ENCODE measurements at regions not wholly inside any gene's neighbourhood (a gene's known extent, or its start where the extent isn't known, plus 50 kb on each side); places are given as distances from the start of the nearest gene placed in this dataset.

DNA sequence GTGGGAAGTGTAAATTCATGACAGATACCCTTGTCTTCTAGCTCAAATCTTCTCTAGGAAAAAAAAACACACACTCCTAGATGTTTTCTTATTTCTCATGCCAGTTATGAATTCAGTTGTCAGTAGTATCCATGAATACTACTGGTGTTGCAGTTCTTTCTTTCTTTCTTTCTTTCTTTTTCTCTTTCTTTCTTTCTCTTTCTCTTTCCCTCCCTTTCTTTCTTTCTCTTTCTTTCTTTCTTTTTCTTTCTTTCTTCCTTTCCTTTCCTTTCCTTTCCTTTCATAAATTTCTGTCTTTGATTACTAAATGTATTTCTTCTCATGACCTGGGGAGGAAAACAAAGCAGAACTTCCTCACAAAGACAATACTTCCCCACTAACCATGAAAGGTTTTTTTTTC lies 253.8 kb downstream of the PCDH7 start:
- H3K27me3 ChIP-seq (ENCODE audit: low read depth, low read length) = no peaks in the 10 kb centered on the region
- no peak overlapping the region for H3K27ac ChIP-seq (ENCODE audit: low read length)
- no peaks in the 10 kb centered on the region for H3K36me3 ChIP-seq (ENCODE audit: control insufficient read depth in 1 of 2, insufficient read depth in 2 of 2, low read length in 2 of 2)
- H3K9me3 ChIP-seq (ENCODE audit: control insufficient read depth in 1 of 2, low read length in 2 of 2) = no peaks in the 10 kb centered on the region
- H3K4me3 ChIP-seq (ENCODE audit: low read depth in 1 of 2, low read length in 2 of 2) = no peak overlapping the region
- H3K4me1 ChIP-seq (ENCODE audit: control insufficient read depth in 1 of 2, insufficient read depth in 2 of 2, low read length in 2 of 2) = no peaks in the 10 kb centered on the region

DNA sequence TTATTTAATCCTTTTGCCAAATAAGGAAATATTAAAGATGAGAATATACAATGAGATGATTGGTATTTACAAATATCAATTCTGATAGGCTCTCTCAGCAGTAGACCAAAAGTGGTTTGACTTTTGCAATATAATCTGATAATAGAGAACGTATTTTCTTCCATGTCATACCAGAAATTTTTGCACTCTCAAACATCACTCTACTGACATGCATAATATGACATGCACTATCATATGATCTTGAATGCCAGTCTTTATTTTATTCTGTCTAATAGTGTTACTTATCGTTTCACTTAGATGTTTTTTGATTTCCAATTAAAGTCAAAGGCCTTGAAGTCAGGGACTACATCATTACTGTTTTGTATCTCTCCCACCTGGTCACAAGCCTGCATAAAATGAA lies 259.2 kb downstream of the PCDH7 start:
- Histone ChIP-seq H3K4me3 (ENCODE audit: low read depth in 1 of 2, low read length in 2 of 2) (no peak overlapping the region), H3K9me3 (ENCODE audit: control insufficient read depth in 1 of 2, low read length in 2 of 2) (no peaks in the 10 kb centered on the region), H3K27me3 (ENCODE audit: low read depth, low read length) (no peaks in the 10 kb centered on the region), H3K27ac (ENCODE audit: low read length) (no peak overlapping the region), H3K4me1 (ENCODE audit: control insufficient read depth in 1 of 2, insufficient read depth in 2 of 2, low read length in 2 of 2) (peaks cover 0 to 5% of the 10 kb centered on the region in 2 donors), H3K36me3 (ENCODE audit: control insufficient read depth in 1 of 2, insufficient read depth in 2 of 2, low read length in 2 of 2) (no peaks in the 10 kb centered on the region)

- H3K9me3 ChIP-seq (ENCODE audit: control insufficient read depth in 1 of 2, low read length in 2 of 2) = no peaks in the 10 kb centered on the region
- H3K4me3 ChIP-seq (ENCODE audit: low read depth in 1 of 2, low read length in 2 of 2) = no peak overlapping the region
- H3K27me3 ChIP-seq (ENCODE audit: low read depth, low read length) = no peaks in the 10 kb centered on the region
- H3K4me1 ChIP-seq (ENCODE audit: control insufficient read depth in 1 of 2, insufficient read depth in 2 of 2, low read length in 2 of 2) = no peaks in the 10 kb centered on the region
- H3K36me3 ChIP-seq (ENCODE audit: control insufficient read depth in 1 of 2, insufficient read depth in 2 of 2, low read length in 2 of 2) = no peaks in the 10 kb centered on the region
- no peak overlapping the region for H3K27ac ChIP-seq (ENCODE audit: low read length)
Observed at GRCh38 chr4:30989508-30989907, 269.3 kb downstream of the PCDH7 start.

DNA sequence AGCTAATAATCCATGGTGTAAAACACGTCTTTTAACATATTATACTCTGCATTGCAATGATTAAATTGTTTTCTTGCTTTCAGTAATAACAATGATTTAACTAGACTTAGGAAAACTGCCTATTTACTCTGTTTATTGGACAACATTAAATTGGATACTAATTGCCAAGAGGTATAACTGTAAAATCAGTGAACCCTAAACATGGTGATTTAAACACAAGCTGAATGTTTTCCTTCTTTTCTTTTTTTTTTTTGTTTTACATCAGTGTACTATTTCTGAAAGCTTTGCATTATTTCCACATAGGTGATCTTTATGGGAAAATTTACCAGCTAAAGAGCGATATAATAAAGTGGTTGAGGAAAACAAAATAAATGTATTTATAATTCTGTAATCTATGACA lies 276.7 kb downstream of the PCDH7 start:
- Histone ChIP-seq H3K4me3 (ENCODE audit: low read depth in 1 of 2, low read length in 2 of 2) (no peak overlapping the region), H3K4me1 (ENCODE audit: control insufficient read depth in 1 of 2, insufficient read depth in 2 of 2, low read length in 2 of 2) (no peaks in the 10 kb centered on the region), H3K27ac (ENCODE audit: low read length) (no peak overlapping the region), H3K9me3 (ENCODE audit: control insufficient read depth in 1 of 2, low read length in 2 of 2) (peaks cover 0 to 2% of the 10 kb centered on the region in 2 donors), H3K27me3 (ENCODE audit: low read depth, low read length) (no peaks in the 10 kb centered on the region), H3K36me3 (ENCODE audit: control insufficient read depth in 1 of 2, insufficient read depth in 2 of 2, low read length in 2 of 2) (peaks cover 0 to 4% of the 10 kb centered on the region in 2 donors)

GRCh38 chr4:31005037-31005436 lies 284.9 kb downstream of the PCDH7 start:
- H3K27me3 ChIP-seq (ENCODE audit: low read depth, low read length) = no peaks in the 10 kb centered on the region
- no peak overlapping the region for H3K27ac ChIP-seq (ENCODE audit: low read length)
- H3K4me3 ChIP-seq (ENCODE audit: low read depth in 1 of 2, low read length in 2 of 2) = no peak overlapping the region
- H3K4me1 ChIP-seq (ENCODE audit: control insufficient read depth in 1 of 2, insufficient read depth in 2 of 2, low read length in 2 of 2) = peaks cover 0 to 2% of the 10 kb centered on the region in 2 donors
- no peaks in the 10 kb centered on the region for H3K36me3 ChIP-seq (ENCODE audit: control insufficient read depth in 1 of 2, insufficient read depth in 2 of 2, low read length in 2 of 2)
- H3K9me3 ChIP-seq (ENCODE audit: control insufficient read depth in 1 of 2, low read length in 2 of 2) = no peaks in the 10 kb centered on the region

- Histone ChIP-seq H3K4me3 (ENCODE audit: low read depth in 1 of 2, low read length in 2 of 2) (no peak overlapping the region), H3K36me3 (ENCODE audit: control insufficient read depth in 1 of 2, insufficient read depth in 2 of 2, low read length in 2 of 2) (no peaks in the 10 kb centered on the region), H3K4me1 (ENCODE audit: control insufficient read depth in 1 of 2, insufficient read depth in 2 of 2, low read length in 2 of 2) (peaks cover 0 to 2% of the 10 kb centered on the region in 2 donors), H3K27me3 (ENCODE audit: low read depth, low read length) (no peaks in the 10 kb centered on the region), H3K27ac (ENCODE audit: low read length) (no peak overlapping the region), H3K9me3 (ENCODE audit: control insufficient read depth in 1 of 2, low read length in 2 of 2) (no peaks in the 10 kb centered on the region)
Observed at GRCh38 chr4:31007858-31008257, 287.7 kb downstream of the PCDH7 start.

DNA sequence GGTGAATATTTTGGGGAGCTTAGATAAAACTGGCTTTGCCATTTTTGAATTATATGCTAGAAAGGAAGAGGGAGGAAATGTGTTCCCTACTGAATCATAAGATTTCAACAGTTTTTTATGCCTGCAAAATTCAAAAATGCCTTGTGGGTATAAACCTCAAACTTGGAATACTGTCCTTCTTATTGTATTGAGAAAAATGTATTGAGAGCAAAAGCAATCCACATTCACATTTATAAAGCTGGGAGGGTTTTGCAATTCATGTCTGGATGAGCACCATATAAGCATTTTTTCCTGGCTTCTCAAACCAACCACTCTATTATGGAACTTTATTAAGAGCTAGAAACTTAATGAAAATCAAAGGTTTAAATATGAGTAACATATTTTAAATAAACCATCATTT lies 289.8 kb downstream of the PCDH7 start:
- Histone ChIP-seq H3K27me3 (ENCODE audit: low read depth, low read length) (no peaks in the 10 kb centered on the region), H3K4me1 (ENCODE audit: control insufficient read depth in 1 of 2, insufficient read depth in 2 of 2, low read length in 2 of 2) (peaks cover 0 to 2% of the 10 kb centered on the region in 2 donors), H3K36me3 (ENCODE audit: control insufficient read depth in 1 of 2, insufficient read depth in 2 of 2, low read length in 2 of 2) (no peaks in the 10 kb centered on the region), H3K4me3 (ENCODE audit: low read depth in 1 of 2, low read length in 2 of 2) (no peak overlapping the region), H3K27ac (ENCODE audit: low read length) (no peak overlapping the region), H3K9me3 (ENCODE audit: control insufficient read depth in 1 of 2, low read length in 2 of 2) (no peaks in the 10 kb centered on the region)

DNA sequence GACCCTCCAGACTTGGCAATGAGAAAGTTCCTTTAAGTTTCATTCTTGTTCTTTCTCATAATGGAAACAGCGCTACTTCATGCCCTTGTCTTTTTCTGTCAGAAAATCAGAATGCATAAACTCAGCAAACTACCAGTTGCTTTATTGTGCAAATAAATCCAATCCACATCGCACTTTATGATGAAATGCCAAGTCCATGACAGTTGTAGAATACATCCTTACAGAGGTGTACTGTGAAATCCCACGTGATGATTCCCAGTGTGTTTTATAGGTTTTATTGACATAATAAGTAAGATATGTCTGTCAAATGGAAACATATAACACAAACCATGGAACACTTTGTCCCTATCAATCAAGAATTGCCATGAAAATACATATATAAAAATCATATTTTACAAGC lies 295.0 kb downstream of the PCDH7 start:
- Histone ChIP-seq H3K4me1 (ENCODE audit: control insufficient read depth in 1 of 2, insufficient read depth in 2 of 2, low read length in 2 of 2) (no peaks in the 10 kb centered on the region), H3K27me3 (ENCODE audit: low read depth, low read length) (no peaks in the 10 kb centered on the region), H3K4me3 (ENCODE audit: low read depth in 1 of 2, low read length in 2 of 2) (no peak overlapping the region), H3K36me3 (ENCODE audit: control insufficient read depth in 1 of 2, insufficient read depth in 2 of 2, low read length in 2 of 2) (no peaks in the 10 kb centered on the region), H3K27ac (ENCODE audit: low read length) (no peak overlapping the region), H3K9me3 (ENCODE audit: control insufficient read depth in 1 of 2, low read length in 2 of 2) (no peaks in the 10 kb centered on the region)

GRCh38 chr4:31016322-31017061 lies 296.3 kb downstream of the PCDH7 start:
- no peak overlapping the region for H3K4me3 ChIP-seq (ENCODE audit: low read depth in 1 of 2, low read length in 2 of 2)
- H3K27me3 ChIP-seq (ENCODE audit: low read depth, low read length) = no peaks in the 10 kb centered on the region
- no peaks in the 10 kb centered on the region for H3K36me3 ChIP-seq (ENCODE audit: control insufficient read depth in 1 of 2, insufficient read depth in 2 of 2, low read length in 2 of 2)
- no peak overlapping the region for H3K27ac ChIP-seq (ENCODE audit: low read length)
- no peaks in the 10 kb centered on the region for H3K9me3 ChIP-seq (ENCODE audit: control insufficient read depth in 1 of 2, low read length in 2 of 2)
- H3K4me1 ChIP-seq (ENCODE audit: control insufficient read depth in 1 of 2, insufficient read depth in 2 of 2, low read length in 2 of 2) = no peaks in the 10 kb centered on the region

DNA sequence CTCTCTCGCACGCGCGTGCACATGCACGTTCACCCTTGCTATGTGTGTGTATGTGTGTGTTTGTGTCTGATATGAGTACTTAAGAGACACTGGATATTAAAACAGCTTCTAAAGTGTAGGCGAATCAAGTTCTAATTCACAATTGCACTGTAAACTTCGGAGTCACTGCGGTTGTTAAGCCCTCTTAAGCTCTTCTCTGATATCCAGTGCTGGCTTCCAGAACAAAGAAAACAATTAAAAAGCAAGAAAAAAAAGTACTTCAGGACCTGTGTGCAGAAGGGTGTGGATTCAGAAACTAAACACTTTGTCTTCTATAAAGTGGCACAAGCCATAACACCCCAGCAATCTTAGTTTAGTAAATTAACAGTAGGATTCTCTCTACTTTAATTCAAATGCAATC lies 300.2 kb downstream of the PCDH7 start:
- peaks cover 0 to 4% of the 10 kb centered on the region in 2 donors for H3K4me1 ChIP-seq (ENCODE audit: control insufficient read depth in 1 of 2, insufficient read depth in 2 of 2, low read length in 2 of 2)
- H3K4me3 ChIP-seq (ENCODE audit: low read depth in 1 of 2, low read length in 2 of 2) = no peak overlapping the region
- no peaks in the 10 kb centered on the region for H3K9me3 ChIP-seq (ENCODE audit: control insufficient read depth in 1 of 2, low read length in 2 of 2)
- H3K36me3 ChIP-seq (ENCODE audit: control insufficient read depth in 1 of 2, insufficient read depth in 2 of 2, low read length in 2 of 2) = no peaks in the 10 kb centered on the region
- H3K27ac ChIP-seq (ENCODE audit: low read length) = no peak overlapping the region
- H3K27me3 ChIP-seq (ENCODE audit: low read depth, low read length) = no peaks in the 10 kb centered on the region

GRCh38 chr4:31021008-31021407 lies 300.8 kb downstream of the PCDH7 start:
- Histone ChIP-seq H3K4me1 (ENCODE audit: control insufficient read depth in 1 of 2, insufficient read depth in 2 of 2, low read length in 2 of 2) (peaks cover 0 to 4% of the 10 kb centered on the region in 2 donors), H3K27ac (ENCODE audit: low read length) (no peak overlapping the region), H3K27me3 (ENCODE audit: low read depth, low read length) (no peaks in the 10 kb centered on the region), H3K4me3 (ENCODE audit: low read depth in 1 of 2, low read length in 2 of 2) (no peak overlapping the region), H3K9me3 (ENCODE audit: control insufficient read depth in 1 of 2, low read length in 2 of 2) (no peaks in the 10 kb centered on the region), H3K36me3 (ENCODE audit: control insufficient read depth in 1 of 2, insufficient read depth in 2 of 2, low read length in 2 of 2) (no peaks in the 10 kb centered on the region)

GRCh38 chr4:31022702-31023101 lies 302.5 kb downstream of the PCDH7 start:
- Histone ChIP-seq H3K4me3 (ENCODE audit: low read depth in 1 of 2, low read length in 2 of 2) (no peak overlapping the region), H3K36me3 (ENCODE audit: control insufficient read depth in 1 of 2, insufficient read depth in 2 of 2, low read length in 2 of 2) (no peaks in the 10 kb centered on the region), H3K27ac (ENCODE audit: low read length) (no peak overlapping the region)

More at GRCh38 chr4:31022702-31023101, 302.5 kb downstream of the PCDH7 start:
- Histone ChIP-seq H3K27me3 (ENCODE audit: low read depth, low read length) (no peaks in the 10 kb centered on the region), H3K4me1 (ENCODE audit: control insufficient read depth in 1 of 2, insufficient read depth in 2 of 2, low read length in 2 of 2) (peaks cover 0 to 4% of the 10 kb centered on the region in 2 donors), H3K9me3 (ENCODE audit: control insufficient read depth in 1 of 2, low read length in 2 of 2) (no peaks in the 10 kb centered on the region)
